ENCODE measurements at regions not wholly inside any gene's neighbourhood (a gene's known extent, or its start where the extent isn't known, plus 50 kb on each side); places are given as distances from the start of the nearest gene placed in this dataset.
"Not testable (repeated sequence)": the region's sequence is repeated elsewhere in the genome, so short reads cannot be mapped to it uniquely, and the experiment has no call there.

DNA sequence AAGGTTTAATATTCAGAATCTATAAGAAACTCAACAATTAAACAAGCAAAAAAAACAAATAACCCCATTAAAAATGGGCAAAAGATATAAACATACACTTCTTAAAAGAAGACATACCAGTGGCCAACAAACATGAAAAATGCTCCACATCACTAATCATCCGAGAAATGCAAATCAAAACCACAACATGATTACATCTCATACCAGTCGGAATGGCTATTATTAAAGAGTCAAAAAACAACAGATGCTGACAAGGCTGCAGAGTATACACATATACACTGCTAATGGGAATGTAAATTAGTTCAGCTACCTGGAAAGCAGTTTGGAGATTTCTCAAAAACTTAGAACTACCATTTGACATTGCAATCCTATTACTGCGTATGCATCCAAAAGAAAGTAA lies 81.4 kb upstream of the NEK3 start:
- TF ChIP-seq CTCF, POLR2A (IDR thresholded peaks at IDR 0.05): not testable (repeated sequence)

All from testis (tissue), 2 donors.